Renal cortex interstitium (tissue), 11 donors: ENCODE measurements at regions not wholly inside any gene's neighbourhood (a gene's known extent, or its start where the extent isn't known, plus 50 kb on each side); places are given as distances from the start of the nearest gene placed in this dataset.
A peak's percentile ranks its signal among the peaks of the same experiment; 100 is the strongest.

ENCODE experiments used
- DNase-seq, 11 donors: peaks; one replicate each; pipeline ENCODE4 v3.0.0-alpha.2; 2013; ENCODE audit warnings: low read depth in 9 of 11, low spot score in 4 of 11; ENCODE audit errors: extremely low read depth in 1 of 11

GRCh38 chr21:17688912-17689874 lies 76.5 kb upstream of the BTG3 start:
- peak in 7 of 11 donors; percentile 6 to 42 (median 20) for DNase-seq

DNA sequence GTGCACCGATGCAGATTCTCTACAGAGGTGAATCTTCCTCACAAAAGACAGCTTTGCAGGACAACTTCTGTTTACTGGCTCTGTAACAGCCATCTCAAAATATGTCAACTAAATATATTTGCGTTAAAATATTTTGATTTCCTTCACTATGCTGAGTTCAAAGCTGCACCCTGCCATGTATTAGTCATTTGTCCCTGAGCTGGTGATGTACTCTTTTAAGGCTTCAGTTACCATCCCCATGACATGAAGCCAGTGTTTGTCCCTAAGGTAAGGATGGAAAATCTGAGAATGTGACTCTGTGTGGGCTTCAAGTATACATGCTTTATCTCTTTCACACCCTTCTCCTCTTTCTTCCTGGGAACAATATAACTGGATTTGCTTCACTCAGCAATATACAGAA lies 70.2 kb upstream of the BTG3 start:
- no peak for DNase-seq

DNA sequence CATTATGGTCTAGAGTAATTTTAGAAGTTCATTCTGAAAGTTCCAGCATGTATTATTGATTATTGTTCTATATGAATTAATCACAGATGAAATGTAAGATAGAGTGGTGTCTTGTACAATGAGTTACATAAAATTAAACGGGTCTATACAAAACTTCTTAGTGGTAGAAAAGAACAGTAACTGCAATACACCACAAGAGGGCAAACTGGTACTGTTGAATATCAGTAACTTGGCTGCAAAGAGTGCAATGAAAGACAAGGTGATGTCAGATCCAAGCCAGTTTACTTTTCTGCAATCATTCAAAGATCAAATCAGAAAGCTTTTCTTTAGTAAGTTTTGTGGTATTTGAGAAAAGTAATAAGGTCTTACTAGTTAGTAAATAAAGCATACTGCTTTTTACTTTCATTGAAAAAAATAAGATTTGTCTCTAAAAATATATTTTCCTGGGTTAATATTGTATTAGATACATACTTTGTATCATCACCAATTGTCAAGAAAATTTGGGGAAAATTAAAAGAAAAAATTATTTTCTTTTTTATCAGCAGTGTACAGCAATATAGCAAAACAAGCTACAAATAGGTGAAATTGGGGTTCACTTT lies 66.4 kb upstream of the BTG3 start:
- DNase-seq, result peak in 9 of 11 donors; percentile 23 to 55 (median 41)

- DNase-seq, result peak in 2 of 11 donors; percentile 22 to 28
These were observed 64.2 kb upstream of the BTG3 start for GRCh38 chr21:17676930-17677329.

DNA sequence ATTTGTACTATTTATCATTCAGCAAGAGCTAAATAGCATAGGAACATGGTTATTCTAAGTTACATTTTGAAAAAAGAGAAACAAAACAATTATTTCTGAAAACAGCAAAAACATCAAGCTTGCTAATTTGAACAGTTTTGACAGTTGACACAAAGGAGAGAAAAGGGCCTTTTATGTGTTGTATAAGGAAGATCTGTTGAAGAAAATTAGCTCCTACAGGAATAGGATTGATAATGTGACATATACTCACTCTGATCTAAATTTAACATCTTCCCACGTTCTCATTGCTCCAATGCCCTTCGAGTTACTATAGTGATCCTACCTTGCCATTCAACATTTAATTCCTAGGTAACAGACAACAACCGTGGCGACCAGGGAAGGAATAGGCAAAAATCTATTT lies 61.4 kb upstream of the BTG3 start:
- no peak for DNase-seq

GRCh38 chr21:17673261-17674020 lies 60.7 kb upstream of the BTG3 start:
- no peak for DNase-seq

- no peak for DNase-seq
These were observed 59.0 kb upstream of the BTG3 start for GRCh38 chr21:17671733-17672132.

DNA sequence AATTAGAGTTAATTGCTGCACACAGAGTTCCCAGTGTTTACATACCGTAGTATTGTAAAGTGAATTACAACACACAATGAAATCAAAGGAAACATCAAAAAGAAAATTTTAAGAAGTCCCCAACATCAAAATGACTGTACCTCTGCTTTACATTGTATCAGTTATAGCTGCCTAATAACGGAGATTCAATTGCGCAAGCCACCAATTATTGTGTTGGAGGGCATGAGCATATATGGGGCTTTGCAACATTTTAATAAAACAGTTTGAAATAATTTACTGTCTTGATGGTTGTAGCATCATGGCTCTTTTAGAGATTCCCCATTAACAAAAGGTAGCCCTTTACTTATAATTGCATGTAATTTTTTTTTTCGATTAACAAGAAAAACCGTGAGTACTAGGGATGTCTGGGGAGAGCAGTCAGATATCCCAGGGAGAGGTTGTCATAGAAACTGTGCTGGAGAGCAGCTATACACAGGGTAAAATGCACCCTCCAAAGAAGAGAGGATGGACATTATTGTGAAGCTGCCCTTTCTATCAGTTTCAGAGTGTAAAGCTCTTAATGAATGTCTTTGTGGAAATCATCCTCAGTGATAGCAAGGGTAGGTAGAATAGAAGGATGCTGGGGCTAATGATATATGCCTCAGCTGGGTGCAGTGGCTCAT lies 55.9 kb upstream of the BTG3 start:
- no peak for DNase-seq

GRCh38 chr21:17667256-17667655 lies 54.6 kb upstream of the BTG3 start:
- DNase-seq, result no peak
